SU-DHL-6 (cell line): ENCODE measurements at regions not wholly inside any gene's neighbourhood (a gene's known extent, or its start where the extent isn't known, plus 50 kb on each side); places are given as distances from the start of the nearest gene placed in this dataset.
A peak's percentile ranks its signal among the peaks of the same experiment; 100 is the strongest.

Experiments used
- H2AFZ ChIP-seq: fragments of 200-600 bp; sonication (generic); 2 replicates; pipeline ENCODE4 v1.6.1; 2014; ENCODE audit warnings: low read depth, mild to moderate bottlenecking, moderate library complexity, mixed read lengths, antibody characterized with exemption, low read length; ENCODE audit not compliant: severe bottlenecking
- H3F3A ChIP-seq: fragments of 200-600 bp; shearing (Covaris generic); 2 replicates; pipeline ENCODE4 v1.6.0; 2016; ENCODE audit warnings: antibody characterized with exemption, mild to moderate bottlenecking; ENCODE audit not compliant: insufficient read depth
- H3K27ac ChIP-seq: fragments of 200-600 bp; sonication (generic); 2 replicates; pipeline ENCODE4 v1.5.1; 2016; ENCODE audit warnings: low read depth, mild to moderate bottlenecking, low read length, moderate library complexity, mixed read lengths
- H3K27me3 ChIP-seq: fragments of 200-600 bp; sonication (generic), shearing (Covaris generic); 2 replicates; pipeline ENCODE4 v1.6.0; 2014; ENCODE audit warnings: mild to moderate bottlenecking, low read length
- H3K36me3 ChIP-seq: fragments of 200-600 bp; sonication (generic); 2 replicates; pipeline ENCODE4 v1.6.1; 2014; ENCODE audit warnings: mild to moderate bottlenecking, low read length, mixed read lengths
- H3K4me2 ChIP-seq: fragments of 300-600, 200-600 bp; shearing (Covaris generic), sonication (generic); 2 replicates; pipeline ENCODE4 v1.6.0; 2014; ENCODE audit warnings: low read length, low read depth, mild to moderate bottlenecking; ENCODE audit not compliant: poor library complexity, severe bottlenecking
- H3K4me3 ChIP-seq: fragments of 200-600 bp; sonication (generic); 2 replicates; pipeline ENCODE4 v1.5.1; 2014; ENCODE audit warnings: antibody characterized with exemption, low read length, mild to moderate bottlenecking, mixed read lengths; ENCODE audit not compliant: insufficient read depth, poor library complexity, severe bottlenecking
- H3K79me2 ChIP-seq: fragments of 200-600 bp; sonication (generic); 2 replicates; pipeline ENCODE4 v1.6.1; 2014; ENCODE audit warnings: mild to moderate bottlenecking, low read length, moderate library complexity; ENCODE audit not compliant: insufficient read depth
- H3K9ac ChIP-seq: fragments of 200-600 bp; sonication (generic); 2 replicates; pipeline ENCODE4 v1.7.0; 2014; ENCODE audit warnings: mild to moderate bottlenecking, low read length
- H3K9me2 ChIP-seq: fragments of 200-600 bp; sonication (generic); replicated peaks from 2 replicates; pipeline ENCODE4 v1.6.1; 2014; ENCODE audit warnings: low read length; ENCODE audit not compliant: insufficient read depth
- H3K9me3 ChIP-seq: fragments of 200-600 bp; sonication (generic); 2 replicates; pipeline ENCODE4 v1.6.1; 2014; ENCODE audit warnings: low read length, mixed read lengths; ENCODE audit not compliant: insufficient read depth
- H4K20me1 ChIP-seq: fragments of 200-600 bp; sonication (generic); 2 replicates; pipeline ENCODE4 v1.6.1; 2014; ENCODE audit warnings: low read depth, mild to moderate bottlenecking, antibody characterized with exemption, low read length, moderate library complexity, mixed read lengths
- EZH2phosphoT487 ChIP-seq: fragments of 200-600 bp; sonication (generic), shearing (Covaris generic); conservative IDR thresholded peaks from 2 replicates; pipeline ENCODE4 v1.6.1; 2018; ENCODE audit warnings: mild to moderate bottlenecking, antibody characterized with exemption, low read length, moderate library complexity, mixed read lengths
- TF ChIP-seq, protein P1 (sequence below): fragments of 200-600 bp; sonication (generic); IDR thresholded peaks from one replicate; pipeline ENCODE4 v1.5.1; 2017; ENCODE audit warnings: antibody characterized with exemption, mild to moderate bottlenecking, low read length, moderate library complexity; ENCODE audit not compliant: insufficient read depth, poor library complexity, severe bottlenecking

DNA sequence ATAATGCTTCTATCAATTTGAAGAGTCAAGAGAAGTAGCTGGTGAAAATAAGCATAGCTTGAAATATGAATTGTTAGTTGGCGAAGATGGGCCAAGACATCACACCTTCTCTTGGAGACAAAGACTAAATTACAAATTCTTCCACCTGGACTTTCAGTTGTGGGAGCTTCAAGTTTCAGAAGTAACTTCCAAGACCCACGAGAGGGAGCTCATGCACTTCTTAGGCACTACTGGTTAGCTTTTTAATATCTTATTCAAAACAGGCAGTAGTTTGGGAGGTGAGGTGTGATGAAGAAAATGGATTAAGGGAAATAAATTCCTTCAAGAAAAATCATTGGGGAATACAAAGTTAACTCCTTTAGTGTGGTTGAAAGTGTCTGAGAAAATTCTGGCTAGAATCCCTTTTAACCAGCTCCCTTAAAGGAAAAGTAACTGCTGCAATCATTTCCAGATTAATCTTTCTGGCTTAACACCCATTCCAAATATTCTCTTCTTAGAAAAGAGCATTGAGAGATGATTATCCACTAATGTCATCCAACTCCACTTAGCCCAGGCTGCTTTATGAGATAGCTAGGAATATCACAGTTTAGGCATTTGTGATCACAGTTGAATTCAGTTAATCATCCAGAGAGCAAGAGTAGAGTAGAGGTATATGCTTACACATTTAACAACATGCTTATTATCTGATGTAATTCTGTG lies 139.5 kb upstream of the DMRTA1 start:
- H3K4me3 ChIP-seq, result no peak overlapping the region
- no peak overlapping the region for H3K27ac ChIP-seq
- H3K4me2 ChIP-seq, result no peak overlapping the region
- H4K20me1 ChIP-seq, result no peaks in the 10 kb centered on the region
- H3K9me2 ChIP-seq, result no peaks in the 10 kb centered on the region
- H3K9ac ChIP-seq, result no peak overlapping the region
- H3K27me3 ChIP-seq, result no peaks in the 10 kb centered on the region
- no peaks in the 10 kb centered on the region for H3K79me2 ChIP-seq
- no peaks in the 10 kb centered on the region for H3F3A ChIP-seq
- no peaks in the 10 kb centered on the region for H3K9me3 ChIP-seq
- TF ChIP-seq, protein P1, sequence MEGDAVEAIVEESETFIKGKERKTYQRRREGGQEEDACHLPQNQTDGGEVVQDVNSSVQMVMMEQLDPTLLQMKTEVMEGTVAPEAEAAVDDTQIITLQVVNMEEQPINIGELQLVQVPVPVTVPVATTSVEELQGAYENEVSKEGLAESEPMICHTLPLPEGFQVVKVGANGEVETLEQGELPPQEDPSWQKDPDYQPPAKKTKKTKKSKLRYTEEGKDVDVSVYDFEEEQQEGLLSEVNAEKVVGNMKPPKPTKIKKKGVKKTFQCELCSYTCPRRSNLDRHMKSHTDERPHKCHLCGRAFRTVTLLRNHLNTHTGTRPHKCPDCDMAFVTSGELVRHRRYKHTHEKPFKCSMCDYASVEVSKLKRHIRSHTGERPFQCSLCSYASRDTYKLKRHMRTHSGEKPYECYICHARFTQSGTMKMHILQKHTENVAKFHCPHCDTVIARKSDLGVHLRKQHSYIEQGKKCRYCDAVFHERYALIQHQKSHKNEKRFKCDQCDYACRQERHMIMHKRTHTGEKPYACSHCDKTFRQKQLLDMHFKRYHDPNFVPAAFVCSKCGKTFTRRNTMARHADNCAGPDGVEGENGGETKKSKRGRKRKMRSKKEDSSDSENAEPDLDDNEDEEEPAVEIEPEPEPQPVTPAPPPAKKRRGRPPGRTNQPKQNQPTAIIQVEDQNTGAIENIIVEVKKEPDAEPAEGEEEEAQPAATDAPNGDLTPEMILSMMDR, result peak; percentile 69
- TF ChIP-seq EZH2phosphoT487, result no peak
- no peaks in the 10 kb centered on the region for H3K36me3 ChIP-seq
- H2AFZ ChIP-seq, result no peak overlapping the region

DNA sequence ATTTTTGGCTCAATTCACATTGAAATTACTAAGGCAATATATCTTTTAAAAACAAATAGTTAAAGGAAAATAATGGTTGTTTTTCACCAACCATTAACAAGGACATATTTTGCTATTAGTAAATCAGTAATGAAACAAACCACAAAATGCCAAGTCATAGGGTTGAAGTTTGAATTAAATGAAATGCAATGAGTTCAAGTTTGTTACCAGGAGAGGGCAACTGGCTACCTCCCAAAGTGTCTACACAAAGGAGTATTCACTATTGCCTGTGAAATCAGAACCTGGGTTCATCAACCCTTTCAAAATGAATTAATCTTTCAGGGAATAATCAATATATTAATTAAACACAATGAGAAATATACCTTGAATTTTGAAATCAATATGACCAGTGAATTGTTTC lies 138.4 kb upstream of the DMRTA1 start:
- no peak overlapping the region for H3K4me3 ChIP-seq
- TF ChIP-seq, protein P1, result no peak
- no peak for TF ChIP-seq EZH2phosphoT487
- H3K9me3 ChIP-seq, result no peaks in the 10 kb centered on the region
- no peak overlapping the region for H2AFZ ChIP-seq
- no peaks in the 10 kb centered on the region for H4K20me1 ChIP-seq
- H3K9me2 ChIP-seq, result no peaks in the 10 kb centered on the region
- H3K27me3 ChIP-seq, result no peaks in the 10 kb centered on the region
- H3K79me2 ChIP-seq, result no peaks in the 10 kb centered on the region
- no peak overlapping the region for H3K27ac ChIP-seq
- no peak overlapping the region for H3K9ac ChIP-seq
- H3K4me2 ChIP-seq, result no peak overlapping the region
- H3F3A ChIP-seq, result no peaks in the 10 kb centered on the region
- no peaks in the 10 kb centered on the region for H3K36me3 ChIP-seq

DNA sequence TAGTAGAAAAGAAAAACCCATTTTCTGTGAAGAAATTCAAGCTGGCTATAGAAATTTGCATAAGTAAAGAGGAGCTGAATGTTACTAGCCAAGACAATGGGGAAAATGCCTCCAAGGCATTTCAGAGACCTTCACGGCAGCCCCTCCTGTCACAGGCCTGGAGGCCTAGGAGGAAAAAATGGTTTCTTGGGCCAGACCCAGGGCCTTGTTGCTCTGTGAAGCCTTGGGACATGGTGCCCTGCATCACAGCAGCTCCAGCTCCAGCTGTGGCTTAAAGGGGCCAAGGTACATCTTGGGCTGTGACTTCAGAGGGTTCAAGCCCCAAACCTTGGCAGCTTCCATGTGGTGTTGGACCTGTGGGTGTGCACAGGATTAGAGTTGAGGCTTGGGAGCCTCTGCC lies 130.0 kb upstream of the DMRTA1 start:
- Histone ChIP-seq H2AFZ (no peak overlapping the region), H3K9me3 (peaks cover 22% of the 10 kb centered on the region; the same call in 1 of the 2 replicates), H3K27me3 (no peaks in the 10 kb centered on the region), H3K4me2 (no peak overlapping the region), H3K9me2 (no peaks in the 10 kb centered on the region), H3K9ac (no peak overlapping the region), H4K20me1 (no peaks in the 10 kb centered on the region), H3K4me3 (no peak overlapping the region), H3K27ac (no peak overlapping the region), H3K79me2 (no peaks in the 10 kb centered on the region), H3F3A (no peaks in the 10 kb centered on the region), H3K36me3 (no peaks in the 10 kb centered on the region)
- no peak for TF ChIP-seq EZH2phosphoT487
- TF ChIP-seq, protein P1, result no peak
